ENCODE measurements at regions not wholly inside any gene's neighbourhood (a gene's known extent, or its start where the extent isn't known, plus 50 kb on each side); places are given as distances from the start of the nearest gene placed in this dataset.

DNA sequence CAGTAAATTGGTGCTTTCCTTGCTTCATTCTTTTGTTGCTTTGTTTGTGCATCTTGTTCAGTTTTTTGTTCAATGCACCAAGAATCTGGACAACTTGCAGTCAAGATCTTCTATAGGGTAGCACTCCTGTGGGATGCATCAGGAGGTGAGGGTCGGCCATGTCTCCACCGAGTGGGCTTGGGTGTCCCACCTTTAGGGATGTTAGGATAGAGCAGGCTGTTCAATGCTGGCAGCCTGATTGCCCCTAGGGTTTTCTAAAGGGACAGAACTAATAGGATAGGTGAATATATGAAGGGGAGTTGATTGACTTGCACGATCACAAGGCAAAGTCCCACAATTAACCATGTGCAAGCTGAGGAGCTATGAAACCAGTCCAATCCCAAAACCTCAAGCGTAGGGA, 109.9 kb downstream of the GLRX3 start:
- TF ChIP-seq, protein P1, sequence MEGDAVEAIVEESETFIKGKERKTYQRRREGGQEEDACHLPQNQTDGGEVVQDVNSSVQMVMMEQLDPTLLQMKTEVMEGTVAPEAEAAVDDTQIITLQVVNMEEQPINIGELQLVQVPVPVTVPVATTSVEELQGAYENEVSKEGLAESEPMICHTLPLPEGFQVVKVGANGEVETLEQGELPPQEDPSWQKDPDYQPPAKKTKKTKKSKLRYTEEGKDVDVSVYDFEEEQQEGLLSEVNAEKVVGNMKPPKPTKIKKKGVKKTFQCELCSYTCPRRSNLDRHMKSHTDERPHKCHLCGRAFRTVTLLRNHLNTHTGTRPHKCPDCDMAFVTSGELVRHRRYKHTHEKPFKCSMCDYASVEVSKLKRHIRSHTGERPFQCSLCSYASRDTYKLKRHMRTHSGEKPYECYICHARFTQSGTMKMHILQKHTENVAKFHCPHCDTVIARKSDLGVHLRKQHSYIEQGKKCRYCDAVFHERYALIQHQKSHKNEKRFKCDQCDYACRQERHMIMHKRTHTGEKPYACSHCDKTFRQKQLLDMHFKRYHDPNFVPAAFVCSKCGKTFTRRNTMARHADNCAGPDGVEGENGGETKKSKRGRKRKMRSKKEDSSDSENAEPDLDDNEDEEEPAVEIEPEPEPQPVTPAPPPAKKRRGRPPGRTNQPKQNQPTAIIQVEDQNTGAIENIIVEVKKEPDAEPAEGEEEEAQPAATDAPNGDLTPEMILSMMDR (conservative IDR thresholded peaks at IDR 0.05; ENCODE audit: low read length): no peak
- no peak for TF ChIP-seq EZH2phosphoT487 (IDR thresholded peaks at IDR 0.05; ENCODE audit: borderline replicate concordance, low read depth, low read length)
